Kidney capillary endothelial cell (primary cell): ENCODE measurements at regions not wholly inside any gene's neighbourhood (a gene's known extent, or its start where the extent isn't known, plus 50 kb on each side); places are given as distances from the start of the nearest gene placed in this dataset.
"Not testable (repeated sequence)": the region's sequence is repeated elsewhere in the genome, so short reads cannot be mapped to it uniquely, and the experiment has no call there.

Experiments
- DNase-seq: peaks from one replicate; pipeline ENCODE4 v3.0.0-alpha.2; 2018; ENCODE audit warnings: low spot score

- no peak for DNase-seq
These were observed 138.1 kb downstream of the LIG4 start for GRCh38 chr13:108077284-108077683.

DNA sequence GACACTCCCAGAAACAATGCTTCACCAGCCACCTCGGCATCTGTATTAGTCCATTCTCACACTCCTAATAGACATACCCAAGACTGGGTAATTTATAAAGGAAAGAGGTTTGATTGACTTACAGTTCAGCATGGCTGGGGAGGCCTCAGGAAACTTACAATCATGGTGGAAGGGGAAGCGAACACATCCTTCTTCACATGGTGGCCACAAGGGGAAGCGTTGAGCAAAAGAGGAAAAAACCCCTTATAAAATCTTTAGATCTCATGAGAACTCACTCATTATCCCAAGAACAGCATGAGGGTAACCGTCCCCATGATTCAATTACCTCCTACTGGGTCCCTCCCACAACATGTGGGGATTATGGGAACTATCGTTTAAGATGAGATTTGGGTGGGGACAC, 140.9 kb downstream of the LIG4 start:
- not testable (repeated sequence) for DNase-seq

DNA sequence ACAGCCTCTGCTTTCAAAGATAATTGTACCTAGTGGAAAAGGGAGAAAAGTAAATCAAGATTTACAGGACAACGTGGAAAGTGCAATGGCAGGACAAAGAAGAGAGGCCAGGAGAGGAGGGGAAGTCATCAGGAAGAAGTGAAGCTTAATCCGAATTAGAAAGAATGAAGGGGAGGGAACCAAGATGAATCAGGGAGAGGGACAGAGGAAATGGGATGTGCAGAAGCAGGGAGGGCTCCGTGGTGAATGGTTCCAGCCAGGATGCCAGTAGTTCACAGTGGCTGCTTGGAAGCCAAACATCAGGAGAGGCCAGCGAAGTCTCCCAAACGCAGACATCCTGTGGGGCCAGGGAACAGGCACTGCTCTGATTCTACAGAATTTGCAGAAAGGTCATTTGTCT, 144.4 kb downstream of the LIG4 start:
- DNase-seq, result no peak

DNA sequence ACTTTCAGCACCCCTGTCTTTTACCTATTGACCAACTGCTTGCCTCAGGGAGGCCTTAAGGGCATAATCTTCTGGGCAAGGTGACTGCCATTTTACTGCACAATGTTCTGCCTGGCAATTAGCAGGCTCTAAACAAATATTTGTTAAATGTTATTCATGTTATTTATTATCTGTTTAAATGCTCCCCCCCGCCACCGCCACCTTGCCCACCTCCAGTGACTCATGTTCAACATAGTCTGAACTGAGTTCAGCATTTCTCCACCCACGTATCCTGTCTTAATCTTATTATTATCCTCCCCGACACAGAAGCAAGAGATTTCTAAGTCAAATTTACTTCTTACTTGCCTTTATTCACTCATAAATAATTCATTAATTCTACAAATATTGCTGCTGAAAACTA, 144.8 kb downstream of the LIG4 start:
- DNase-seq, result no peak

DNA sequence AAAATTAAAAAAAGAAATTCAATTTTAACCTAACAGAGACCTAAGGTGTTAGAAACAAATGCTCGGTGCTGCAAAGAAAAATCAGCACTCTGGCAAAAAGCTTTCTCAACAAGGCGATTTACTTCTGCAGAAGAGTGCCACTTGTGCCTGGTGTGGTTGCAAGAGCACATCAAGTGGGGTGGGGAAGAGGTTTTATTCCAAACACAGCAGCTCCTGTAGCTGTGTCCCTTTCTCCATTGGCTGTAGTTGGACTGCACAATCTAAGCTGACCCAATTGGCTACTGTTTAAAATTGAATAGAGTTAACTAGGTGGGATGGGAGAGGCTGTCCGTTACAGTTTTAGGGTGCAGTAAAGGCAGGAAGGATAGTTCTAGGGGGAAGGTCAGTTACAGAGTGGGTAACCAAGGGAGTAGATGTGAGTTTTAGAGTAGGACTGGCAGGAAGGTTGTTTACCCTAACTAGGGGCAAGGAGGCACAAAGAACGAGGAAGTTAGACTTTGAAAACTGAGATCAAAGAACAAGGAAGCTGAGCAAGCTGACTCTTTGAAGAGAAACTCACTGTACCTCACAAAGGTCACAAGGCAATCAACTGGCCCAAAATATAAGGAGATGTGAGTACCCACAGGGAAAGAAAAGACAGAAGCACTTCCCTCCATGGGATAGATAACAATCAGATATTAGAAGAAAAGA, 145.7 kb downstream of the LIG4 start:
- no peak for DNase-seq

- DNase-seq, result not testable (repeated sequence)
These were observed 151.0 kb downstream of the LIG4 start for GRCh38 chr13:108064372-108064771.

DNA sequence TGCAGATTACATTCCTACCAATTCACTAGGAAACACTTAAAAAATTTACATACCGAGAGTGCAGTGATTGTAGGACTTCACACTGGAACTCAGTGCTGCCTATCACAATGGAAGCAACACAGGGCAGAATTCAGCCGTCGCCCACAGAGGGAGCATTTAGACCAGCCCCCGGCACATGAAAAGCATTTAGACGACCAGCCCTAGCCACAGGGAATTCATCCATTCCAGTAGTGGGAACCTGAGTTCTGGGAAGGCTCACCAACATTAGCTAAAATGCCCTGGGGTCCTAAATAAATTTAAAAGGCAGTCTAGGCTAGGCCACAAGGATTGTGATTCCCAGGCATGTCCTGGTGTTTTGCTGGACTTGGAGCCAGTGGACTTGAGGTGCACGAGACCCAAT, 155.2 kb downstream of the LIG4 start:
- no peak for DNase-seq

DNA sequence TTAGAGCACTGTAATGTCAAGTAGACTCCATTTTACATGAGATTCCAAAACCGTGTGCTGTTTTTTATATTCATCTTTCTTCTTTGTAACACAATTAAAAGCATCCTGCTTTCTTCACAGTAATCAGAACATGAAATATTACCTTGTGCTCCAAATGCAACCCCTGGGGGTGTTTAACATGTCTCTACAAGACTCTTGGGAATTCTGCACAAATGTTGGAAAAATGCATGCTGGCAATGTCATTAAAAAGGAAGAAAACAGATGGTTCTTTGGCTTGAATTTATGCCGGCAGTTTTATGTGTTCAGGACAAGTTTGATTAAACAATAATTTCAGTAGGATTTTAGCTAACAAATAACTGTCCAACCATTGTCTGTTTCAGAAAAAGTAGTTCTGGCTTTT, 159.1 kb downstream of the LIG4 start:
- no peak for DNase-seq

DNA sequence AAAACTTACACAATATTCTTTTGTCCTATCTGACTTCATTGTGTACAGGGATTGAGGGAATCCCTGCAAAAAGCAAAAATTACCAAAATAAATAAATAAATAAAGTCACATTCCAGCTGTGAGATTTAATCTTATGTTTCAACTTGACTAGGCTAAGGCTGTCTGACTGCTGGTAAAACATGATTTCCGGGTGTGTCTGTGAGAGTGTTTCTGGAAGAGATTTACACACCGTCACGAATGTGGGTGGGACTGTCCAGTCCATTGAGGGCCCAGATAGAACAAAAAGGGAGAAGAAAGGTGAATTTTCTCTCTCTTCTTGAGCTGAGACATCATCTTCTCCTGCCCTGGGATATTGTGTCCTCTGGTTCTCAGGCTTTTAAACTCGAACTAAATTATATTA, 166.1 kb downstream of the LIG4 start:
- DNase-seq, result no peak

GRCh38 chr13:108044954-108045353, 170.4 kb downstream of the LIG4 start:
- DNase-seq, result no peak

DNA sequence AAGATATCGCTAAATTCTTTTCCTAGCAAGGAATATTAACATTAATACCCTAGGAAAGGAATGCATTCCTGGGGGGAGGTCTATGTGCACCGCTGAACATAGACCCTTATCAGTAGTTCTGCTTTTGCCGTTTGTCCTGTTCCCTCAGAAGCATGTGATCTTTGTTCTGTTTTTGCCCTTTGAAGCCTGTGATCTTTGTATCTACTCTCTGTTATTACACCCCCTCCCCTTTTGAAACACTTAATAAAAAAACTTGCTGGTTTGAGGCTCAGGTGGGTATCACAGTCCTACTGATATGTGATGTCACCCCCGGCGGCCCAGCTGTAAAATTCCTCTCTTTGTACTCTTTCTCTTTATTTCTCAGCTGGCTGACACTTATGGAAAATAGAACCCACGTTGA, 172.5 kb downstream of the LIG4 start:
- DNase-seq, result not testable (repeated sequence)

GRCh38 chr13:108037348-108037747, 178.0 kb downstream of the LIG4 start:
- no peak for DNase-seq

DNA sequence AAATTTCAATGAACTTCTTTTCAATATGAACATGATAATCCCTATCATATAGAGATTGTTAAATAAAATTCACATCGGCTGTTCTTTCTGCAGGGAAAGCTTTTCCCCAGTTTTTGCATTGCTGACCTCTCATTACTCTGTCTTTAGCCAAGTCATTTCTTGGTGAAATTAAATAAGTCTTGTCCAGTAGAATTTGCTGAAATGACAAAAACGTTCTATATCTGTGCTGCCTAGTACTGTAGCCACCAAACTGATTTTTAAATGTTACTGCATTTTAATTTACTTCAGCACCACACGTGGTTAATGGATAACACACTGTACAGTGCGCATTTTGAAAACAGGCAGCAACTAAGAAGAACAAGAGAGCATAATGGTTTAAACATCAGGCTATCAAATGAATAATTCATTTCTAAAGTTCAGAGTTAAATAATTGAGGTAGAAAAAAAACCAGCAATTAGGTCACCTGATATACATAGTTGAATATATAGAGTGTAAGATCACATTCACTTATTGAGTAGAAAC, 178.9 kb downstream of the LIG4 start:
- DNase-seq, result no peak

DNA sequence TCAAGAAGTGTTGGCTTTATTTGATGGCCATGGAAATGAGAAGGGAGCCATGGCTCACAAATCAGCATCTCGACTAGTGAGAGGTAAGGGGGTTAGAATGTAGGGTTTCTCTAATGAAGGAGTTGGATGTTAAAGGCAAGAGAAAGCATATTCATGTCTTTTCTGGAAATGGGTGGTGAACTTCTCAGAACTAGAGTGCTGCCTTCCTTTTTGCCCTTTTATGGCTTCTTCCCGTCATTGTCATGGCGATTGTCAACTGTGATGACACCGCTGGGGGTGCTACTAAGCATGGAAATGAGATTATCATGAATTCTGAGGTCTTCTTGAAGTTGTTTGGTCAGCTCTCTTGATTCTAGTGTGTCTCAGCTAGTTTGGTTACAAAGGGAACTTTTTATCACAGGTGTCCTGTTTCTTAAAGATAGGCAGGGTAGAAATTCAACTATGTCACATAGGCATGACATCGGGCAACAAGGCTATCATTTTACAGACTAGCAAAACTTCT, 180.4 kb downstream of the LIG4 start:
- no peak for DNase-seq

DNA sequence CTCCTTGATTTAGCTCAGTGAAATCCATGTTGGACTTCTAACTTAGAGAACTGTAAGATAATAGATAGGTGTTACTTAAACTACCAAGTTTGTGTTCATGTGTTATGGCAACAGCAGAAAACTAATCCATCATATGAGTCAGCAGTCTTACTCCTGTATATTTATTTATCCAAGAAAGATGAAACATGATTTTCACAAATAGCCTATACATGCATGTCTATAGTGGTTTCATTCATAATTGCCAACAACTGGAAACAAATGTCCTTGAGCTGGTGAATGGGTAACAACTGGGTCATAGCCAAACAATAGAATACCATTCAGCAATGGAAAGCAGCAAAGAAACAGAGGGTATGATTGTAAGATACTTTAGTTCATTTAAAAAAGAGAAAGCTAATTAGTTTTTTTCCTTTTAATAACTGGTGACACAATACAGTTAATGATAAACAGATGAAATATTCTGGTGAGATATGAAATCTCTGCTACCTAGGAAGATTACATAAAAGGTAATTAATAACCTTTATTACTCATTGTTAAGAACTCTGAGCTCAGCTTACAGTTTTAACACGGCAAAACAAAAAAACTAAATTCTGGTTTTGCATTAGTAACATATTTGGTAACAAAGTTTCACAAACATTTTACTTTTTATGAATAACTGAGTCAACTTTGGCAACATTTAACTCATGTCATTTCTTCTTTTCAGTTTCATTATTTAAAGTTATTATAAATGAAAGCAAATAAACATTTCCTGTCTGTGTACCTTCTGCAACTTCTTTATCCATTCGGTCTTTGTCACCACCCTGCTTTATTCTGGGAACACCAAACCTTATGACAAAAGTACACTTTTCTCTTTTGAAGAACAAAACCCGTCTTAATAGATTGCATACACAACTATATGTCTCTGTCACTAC, 181.3 kb downstream of the LIG4 start:
- no peak for DNase-seq

DNA sequence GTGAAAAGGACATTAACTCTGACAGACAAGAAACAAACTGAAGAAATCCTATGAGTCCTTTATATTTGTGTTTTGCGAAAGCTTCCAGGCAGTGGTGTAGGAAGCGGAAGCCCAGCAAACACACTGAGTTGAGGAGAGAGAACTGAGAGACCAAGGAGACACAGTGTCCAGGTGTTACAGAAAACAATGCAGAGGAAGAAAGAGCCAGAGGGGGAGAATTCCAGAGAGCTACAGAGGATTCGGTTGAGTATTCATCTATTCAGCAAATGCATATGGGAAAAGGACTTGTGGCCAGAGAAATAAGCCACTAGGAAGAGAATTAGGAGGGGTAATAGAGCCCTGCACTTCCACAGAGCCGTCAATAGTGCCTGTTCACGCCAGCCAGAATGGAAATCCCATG, 183.5 kb downstream of the LIG4 start:
- no peak for DNase-seq

DNA sequence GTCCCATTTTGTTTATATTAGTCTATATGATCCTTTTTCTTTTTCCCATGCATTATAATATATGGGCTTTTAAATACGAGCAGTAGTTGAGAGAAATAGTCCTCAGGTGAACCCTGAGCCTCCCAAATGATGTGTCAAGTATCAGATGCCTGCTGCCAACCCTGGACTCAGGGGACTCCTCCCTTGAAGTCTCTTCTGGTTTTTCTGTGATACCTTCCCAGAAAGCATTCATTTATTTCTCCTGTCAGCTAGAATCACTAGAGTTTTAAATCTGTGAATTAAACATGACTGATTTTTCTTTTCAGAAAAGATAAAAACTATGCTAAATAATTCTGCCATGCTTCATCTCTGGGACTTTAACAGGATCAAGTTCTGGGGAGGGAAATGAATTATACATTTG, 184.6 kb downstream of the LIG4 start:
- no peak for DNase-seq

- no peak for DNase-seq
These were observed 188.5 kb downstream of the LIG4 start for GRCh38 chr13:108026680-108027410.

DNA sequence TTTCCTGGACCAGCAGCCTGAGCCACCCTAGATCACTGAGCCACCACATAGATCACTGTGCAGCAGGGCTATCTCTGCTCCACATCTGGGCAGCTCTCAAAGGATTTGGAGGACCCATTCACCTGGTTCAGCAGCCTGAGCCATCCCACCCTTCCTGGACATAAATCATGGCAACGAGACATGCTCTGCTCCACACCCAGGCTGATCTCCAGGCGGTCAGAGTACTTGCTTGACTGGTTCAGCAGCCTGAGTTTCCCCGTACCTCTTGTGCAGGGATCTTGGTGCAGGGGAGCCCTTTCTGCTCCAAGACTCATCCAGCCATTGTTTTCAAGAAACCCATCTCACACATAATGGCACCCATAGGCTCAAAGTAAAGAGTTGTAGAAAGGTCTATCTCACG, 195.3 kb downstream of the LIG4 start:
- no peak for DNase-seq

DNA sequence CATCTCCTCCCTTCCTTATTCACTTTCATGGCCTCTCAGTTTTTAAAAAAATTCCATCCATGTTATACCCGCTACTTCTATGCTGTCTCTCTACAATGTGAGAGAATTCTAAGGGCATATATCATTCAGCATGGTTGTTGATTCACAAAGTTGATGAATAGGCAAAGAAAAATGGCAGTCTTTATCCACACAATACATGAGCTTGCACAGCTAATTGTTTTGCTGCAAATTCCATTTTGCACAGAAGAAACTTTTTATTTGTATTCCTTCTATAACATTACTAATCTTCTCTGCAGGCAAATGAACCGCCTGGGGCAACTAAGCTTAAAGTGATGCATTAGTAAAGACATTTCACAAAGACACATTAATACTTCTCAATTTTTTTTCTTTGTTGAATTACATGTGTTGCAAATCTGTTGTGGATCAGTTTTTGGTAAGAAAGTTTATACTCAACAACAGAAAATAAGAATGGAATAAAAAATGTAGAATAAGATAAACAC, 196.9 kb downstream of the LIG4 start:
- no peak for DNase-seq

- no peak for DNase-seq
These were observed 208.7 kb downstream of the LIG4 start for GRCh38 chr13:108006619-108007018.

DNA sequence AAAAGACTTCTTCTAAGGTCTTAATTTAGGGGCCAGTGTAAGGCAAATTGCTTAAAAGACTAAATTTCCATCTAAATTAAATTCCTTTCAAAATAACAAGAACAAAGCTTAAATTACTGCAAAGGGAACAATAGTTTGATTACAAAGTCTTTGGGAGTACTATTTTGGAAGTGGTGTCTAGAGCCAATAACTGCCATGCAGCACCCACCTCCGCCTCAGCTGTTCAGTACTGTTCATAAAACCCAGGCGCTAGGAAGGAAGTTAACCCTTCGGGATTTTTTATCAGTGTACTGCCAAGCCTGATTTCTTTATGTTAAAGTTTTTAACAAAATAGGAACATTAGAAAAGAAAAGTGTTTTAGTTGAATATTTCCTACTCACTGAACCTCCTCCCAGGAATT, 210.1 kb downstream of the LIG4 start:
- DNase-seq, result no peak
